ENCODE measurements at regions not wholly inside any gene's neighbourhood (a gene's known extent, or its start where the extent isn't known, plus 50 kb on each side); places are given as distances from the start of the nearest gene placed in this dataset.

DNA sequence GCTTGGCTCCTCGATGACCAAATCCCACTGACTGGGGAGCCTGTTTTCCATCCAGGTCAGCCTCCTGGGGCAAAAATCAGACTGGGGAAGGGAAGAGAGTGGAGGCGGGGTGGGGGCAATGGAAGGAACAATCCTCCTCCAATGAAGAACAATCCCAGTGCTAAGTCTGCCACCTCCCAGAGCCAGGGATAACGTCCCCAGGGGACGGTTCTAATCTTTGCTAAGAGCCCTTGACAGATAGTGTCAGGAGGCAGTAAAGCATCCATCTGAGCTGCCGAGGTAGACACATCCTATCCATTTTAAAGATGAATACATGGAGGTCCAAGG, 298.5 kb upstream of the MSX2 start:
- no peak for TF ChIP-seq EZH2 (IDR thresholded peaks at IDR 0.05; ENCODE audit: low read length, missing control alignments)
- TF ChIP-seq, protein P1, sequence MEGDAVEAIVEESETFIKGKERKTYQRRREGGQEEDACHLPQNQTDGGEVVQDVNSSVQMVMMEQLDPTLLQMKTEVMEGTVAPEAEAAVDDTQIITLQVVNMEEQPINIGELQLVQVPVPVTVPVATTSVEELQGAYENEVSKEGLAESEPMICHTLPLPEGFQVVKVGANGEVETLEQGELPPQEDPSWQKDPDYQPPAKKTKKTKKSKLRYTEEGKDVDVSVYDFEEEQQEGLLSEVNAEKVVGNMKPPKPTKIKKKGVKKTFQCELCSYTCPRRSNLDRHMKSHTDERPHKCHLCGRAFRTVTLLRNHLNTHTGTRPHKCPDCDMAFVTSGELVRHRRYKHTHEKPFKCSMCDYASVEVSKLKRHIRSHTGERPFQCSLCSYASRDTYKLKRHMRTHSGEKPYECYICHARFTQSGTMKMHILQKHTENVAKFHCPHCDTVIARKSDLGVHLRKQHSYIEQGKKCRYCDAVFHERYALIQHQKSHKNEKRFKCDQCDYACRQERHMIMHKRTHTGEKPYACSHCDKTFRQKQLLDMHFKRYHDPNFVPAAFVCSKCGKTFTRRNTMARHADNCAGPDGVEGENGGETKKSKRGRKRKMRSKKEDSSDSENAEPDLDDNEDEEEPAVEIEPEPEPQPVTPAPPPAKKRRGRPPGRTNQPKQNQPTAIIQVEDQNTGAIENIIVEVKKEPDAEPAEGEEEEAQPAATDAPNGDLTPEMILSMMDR (conservative IDR thresholded peaks at IDR 0.05 in 1 of 2, IDR thresholded peaks at IDR 0.05 in 1 of 2; ENCODE audit: low read depth in 1 of 2, low read length in 2 of 2), result no peak
